ENCODE measurements at regions not wholly inside any gene's neighbourhood (a gene's known extent, or its start where the extent isn't known, plus 50 kb on each side); places are given as distances from the start of the nearest gene placed in this dataset.
A peak's percentile ranks its signal among the peaks of the same experiment; 100 is the strongest.

GRCh38 chr12:102622618-102623017 is 142.3 kb upstream of the IGF1 start:
- no peaks in the 10 kb centered on the region for H3K36me3 ChIP-seq (ENCODE audit: insufficient read depth, insufficient read length, low read length)
- no peak for DNase-seq (ENCODE audit: low read depth, low spot score)

GRCh38 chr12:102618197-102618877 is 138.0 kb upstream of the IGF1 start:
- TF ChIP-seq ZNF274 (IDR thresholded peaks at IDR 0.05; ENCODE audit: low read depth, low read length), result no peak
- TF ChIP-seq YY1 (IDR thresholded peaks at IDR 0.05; ENCODE audit: insufficient read depth, insufficient read length), result no peak
- TF ChIP-seq SUZ12 (IDR thresholded peaks at IDR 0.05; ENCODE audit: extremely low read depth, insufficient read depth, insufficient read length), result no peak
- no peaks in the 10 kb centered on the region; the same call in 1 of the 2 replicates for H3K9me3 ChIP-seq (ENCODE audit: insufficient read depth, low read length)
- no peak overlapping the region for H3K4me3 ChIP-seq (ENCODE audit: insufficient read length, low read depth)
- H3K36me3 ChIP-seq (ENCODE audit: insufficient read depth, insufficient read length, low read length), result no peaks in the 10 kb centered on the region
- no peaks in the 10 kb centered on the region for H3K4me1 ChIP-seq (ENCODE audit: insufficient read depth, insufficient read length)
- H3K9ac ChIP-seq (ENCODE audit: insufficient read length, low read depth), result no peak overlapping the region
- no peaks in the 10 kb centered on the region for H3K27me3 ChIP-seq (ENCODE audit: insufficient read depth, insufficient read length)
- DNase-seq (ENCODE audit: low read depth, low spot score), result no peak

More at GRCh38 chr12:102622618-102623017, 142.3 kb upstream of the IGF1 start:
- Histone ChIP-seq H3K9ac (ENCODE audit: insufficient read length, low read depth) (no peak overlapping the region), H3K4me3 (ENCODE audit: insufficient read length, low read depth) (no peak overlapping the region), H3K9me3 (ENCODE audit: insufficient read depth, low read length) (peaks cover 13% of the 10 kb centered on the region), H3K4me1 (ENCODE audit: insufficient read depth, insufficient read length) (no peaks in the 10 kb centered on the region), H3K27me3 (ENCODE audit: insufficient read depth, insufficient read length) (no peaks in the 10 kb centered on the region)
- TF ChIP-seq SUZ12 (IDR thresholded peaks at IDR 0.05; ENCODE audit: extremely low read depth, insufficient read depth, insufficient read length), result no peak
- no peak for TF ChIP-seq YY1 (IDR thresholded peaks at IDR 0.05; ENCODE audit: insufficient read depth, insufficient read length)

GRCh38 chr12:102616692-102617091 is 136.3 kb upstream of the IGF1 start:
- Histone ChIP-seq H3K36me3 (ENCODE audit: insufficient read depth, insufficient read length, low read length) (no peaks in the 10 kb centered on the region), H3K27me3 (ENCODE audit: insufficient read depth, insufficient read length) (no peaks in the 10 kb centered on the region), H3K9ac (ENCODE audit: insufficient read length, low read depth) (no peak overlapping the region), H3K9me3 (ENCODE audit: insufficient read depth, low read length) (no peaks in the 10 kb centered on the region; the same call in 1 of the 2 replicates), H3K4me1 (ENCODE audit: insufficient read depth, insufficient read length) (no peaks in the 10 kb centered on the region), H3K4me3 (ENCODE audit: insufficient read length, low read depth) (no peak overlapping the region)
- TF ChIP-seq ZNF274 (IDR thresholded peaks at IDR 0.05; ENCODE audit: low read depth, low read length) (no peak), YY1 (IDR thresholded peaks at IDR 0.05; ENCODE audit: insufficient read depth, insufficient read length) (no peak), SUZ12 (IDR thresholded peaks at IDR 0.05; ENCODE audit: extremely low read depth, insufficient read depth, insufficient read length) (no peak)
- no peak for DNase-seq (ENCODE audit: low read depth, low spot score)

GRCh38 chr12:102611995-102612394 is 131.6 kb upstream of the IGF1 start:
- DNase-seq (ENCODE audit: low read depth, low spot score), result peak; percentile 30
- Histone ChIP-seq H3K9ac (ENCODE audit: insufficient read length, low read depth) (no peak overlapping the region), H3K27me3 (ENCODE audit: insufficient read depth, insufficient read length) (no peaks in the 10 kb centered on the region), H3K4me1 (ENCODE audit: insufficient read depth, insufficient read length) (no peaks in the 10 kb centered on the region), H3K36me3 (ENCODE audit: insufficient read depth, insufficient read length, low read length) (no peaks in the 10 kb centered on the region), H3K9me3 (ENCODE audit: insufficient read depth, low read length) (no peaks in the 10 kb centered on the region; the same call in 1 of the 2 replicates), H3K4me3 (ENCODE audit: insufficient read length, low read depth) (no peak overlapping the region)
- TF ChIP-seq ZNF274 (IDR thresholded peaks at IDR 0.05; ENCODE audit: low read depth, low read length) (no peak), YY1 (IDR thresholded peaks at IDR 0.05; ENCODE audit: insufficient read depth, insufficient read length) (no peak), SUZ12 (IDR thresholded peaks at IDR 0.05; ENCODE audit: extremely low read depth, insufficient read depth, insufficient read length) (no peak)

GRCh38 chr12:102609996-102610395 is 129.6 kb upstream of the IGF1 start:
- Histone ChIP-seq H3K27me3 (ENCODE audit: insufficient read depth, insufficient read length) (no peaks in the 10 kb centered on the region), H3K4me3 (ENCODE audit: insufficient read length, low read depth) (no peak overlapping the region), H3K9ac (ENCODE audit: insufficient read length, low read depth) (no peak overlapping the region), H3K4me1 (ENCODE audit: insufficient read depth, insufficient read length) (no peaks in the 10 kb centered on the region), H3K9me3 (ENCODE audit: insufficient read depth, low read length) (no peaks in the 10 kb centered on the region), H3K36me3 (ENCODE audit: insufficient read depth, insufficient read length, low read length) (no peaks in the 10 kb centered on the region)
- TF ChIP-seq YY1 (IDR thresholded peaks at IDR 0.05; ENCODE audit: insufficient read depth, insufficient read length), result no peak
- TF ChIP-seq SUZ12 (IDR thresholded peaks at IDR 0.05; ENCODE audit: extremely low read depth, insufficient read depth, insufficient read length), result no peak
- TF ChIP-seq ZNF274 (IDR thresholded peaks at IDR 0.05; ENCODE audit: low read depth, low read length), result no peak
- no peak for DNase-seq (ENCODE audit: low read depth, low spot score)

- DNase-seq (ENCODE audit: low read depth, low spot score), result no peak
Measured at GRCh38 chr12:102603021-102603420, 122.7 kb upstream of the IGF1 start.

GRCh38 chr12:102602521-102602920 is 122.2 kb upstream of the IGF1 start:
- H3K36me3 ChIP-seq (ENCODE audit: insufficient read depth, insufficient read length, low read length), result no peaks in the 10 kb centered on the region
- H3K9ac ChIP-seq (ENCODE audit: insufficient read length, low read depth), result no peak overlapping the region
- no peak for DNase-seq (ENCODE audit: low read depth, low spot score)
- no peaks in the 10 kb centered on the region for H3K27me3 ChIP-seq (ENCODE audit: insufficient read depth, insufficient read length)
- TF ChIP-seq ZNF274 (IDR thresholded peaks at IDR 0.05; ENCODE audit: low read depth, low read length) (no peak), SUZ12 (IDR thresholded peaks at IDR 0.05; ENCODE audit: extremely low read depth, insufficient read depth, insufficient read length) (no peak), YY1 (IDR thresholded peaks at IDR 0.05; ENCODE audit: insufficient read depth, insufficient read length) (no peak)
- no peaks in the 10 kb centered on the region for H3K4me1 ChIP-seq (ENCODE audit: insufficient read depth, insufficient read length)
- no peak overlapping the region for H3K4me3 ChIP-seq (ENCODE audit: insufficient read length, low read depth)
- no peaks in the 10 kb centered on the region for H3K9me3 ChIP-seq (ENCODE audit: insufficient read depth, low read length)

More at GRCh38 chr12:102603021-102603420, 122.7 kb upstream of the IGF1 start:
- H3K36me3 ChIP-seq (ENCODE audit: insufficient read depth, insufficient read length, low read length), result no peaks in the 10 kb centered on the region
- H3K4me1 ChIP-seq (ENCODE audit: insufficient read depth, insufficient read length), result no peaks in the 10 kb centered on the region
- H3K27me3 ChIP-seq (ENCODE audit: insufficient read depth, insufficient read length), result no peaks in the 10 kb centered on the region
- H3K9ac ChIP-seq (ENCODE audit: insufficient read length, low read depth), result no peak overlapping the region
- H3K9me3 ChIP-seq (ENCODE audit: insufficient read depth, low read length), result no peaks in the 10 kb centered on the region
- no peak overlapping the region for H3K4me3 ChIP-seq (ENCODE audit: insufficient read length, low read depth)
- TF ChIP-seq YY1 (IDR thresholded peaks at IDR 0.05; ENCODE audit: insufficient read depth, insufficient read length), result no peak
- TF ChIP-seq SUZ12 (IDR thresholded peaks at IDR 0.05; ENCODE audit: extremely low read depth, insufficient read depth, insufficient read length), result no peak
- no peak for TF ChIP-seq ZNF274 (IDR thresholded peaks at IDR 0.05; ENCODE audit: low read depth, low read length)
